Keratinocyte (primary cell): ENCODE measurements at regions not wholly inside any gene's neighbourhood (a gene's known extent, or its start where the extent isn't known, plus 50 kb on each side); places are given as distances from the start of the nearest gene placed in this dataset.
"Not testable (repeated sequence)": the region's sequence is repeated elsewhere in the genome, so short reads cannot be mapped to it uniquely, and the experiment has no call there.

Experiments used
- DNase-seq: peaks from one replicate; pipeline ENCODE4 v3.0.0-alpha.2; 2011; ENCODE audit warnings: low read depth, missing footprints, low spot score
- FAIRE-seq: peaks from 2 replicates; lab custom pipeline; 2011; peaks lifted over from hg19 to GRCh38; lab: Jason Lieb, UNC
- H2AFZ ChIP-seq: 2 replicates; pipeline ENCODE4 v1.6.0; 2012; ENCODE audit warnings: low read length, control low read depth, inconsistent platforms; ENCODE audit not compliant: control insufficient read depth
- H3K27ac ChIP-seq: 2 replicates; pipeline ENCODE4 v1.5.1; 2011; ENCODE audit warnings: low read length; ENCODE audit not compliant: control insufficient read depth, insufficient read depth
- H3K27me3 ChIP-seq: 3 replicates; pipeline ENCODE4 v1.6.0; 2011; ENCODE audit warnings: low read length; ENCODE audit not compliant: control insufficient read depth, insufficient read depth; ENCODE audit errors: extremely low read depth
- H3K36me3 ChIP-seq, 2 experiments: 2 replicates in 1 of 2; 3 replicates in 1 of 2; pipeline ENCODE4 v1.5.1; 2011; ENCODE audit warnings: low read length in 2 of 2, mild to moderate bottlenecking in 1 of 2; ENCODE audit not compliant: control insufficient read depth in 2 of 2, insufficient read depth in 2 of 2; ENCODE audit errors: extremely low read depth in 1 of 2
- H3K4me1 ChIP-seq: 3 replicates; pipeline ENCODE4 v1.5.1; 2011; ENCODE audit warnings: low read length; ENCODE audit not compliant: control insufficient read depth, insufficient read depth; ENCODE audit errors: extremely low read depth
- H3K4me2 ChIP-seq: 3 replicates; pipeline ENCODE4 v1.6.0; 2011; ENCODE audit warnings: low read depth, low read length; ENCODE audit not compliant: control insufficient read depth, insufficient read depth; ENCODE audit errors: extremely low read depth
- H3K4me3 ChIP-seq, 3 experiments: fragments of 200-600 bp in 1 of 3; sonication (generic) in 1 of 3; 2 replicates in 2 of 3; 3 replicates in 1 of 3; pipeline ENCODE4 v1.5.1; 2011 to 2016; ENCODE audit warnings: low read length in 3 of 3, mild to moderate bottlenecking in 3 of 3, control low read depth in 2 of 3, inconsistent platforms in 1 of 3, low read depth in 1 of 3, mixed read lengths in 1 of 3, mixed run types in 1 of 3, moderate library complexity in 1 of 3; ENCODE audit not compliant: control insufficient read depth in 2 of 3, insufficient read depth in 2 of 3; ENCODE audit errors: extremely low read depth in 1 of 3
- H3K79me2 ChIP-seq: 2 replicates; pipeline ENCODE4 v1.6.0; 2012; ENCODE audit warnings: low read length; ENCODE audit not compliant: control insufficient read depth, insufficient read depth
- H3K9ac ChIP-seq: 3 replicates; pipeline ENCODE4 v1.6.0; 2011; ENCODE audit warnings: low read length; ENCODE audit not compliant: control insufficient read depth, insufficient read depth; ENCODE audit errors: extremely low read depth
- H3K9me1 ChIP-seq: 3 replicates; pipeline ENCODE4 v1.6.0; 2011; ENCODE audit warnings: low read length; ENCODE audit not compliant: control insufficient read depth, insufficient read depth; ENCODE audit errors: extremely low read depth
- H3K9me3 ChIP-seq: 2 replicates; pipeline ENCODE4 v1.5.1; 2012; ENCODE audit warnings: low read depth, low read length; ENCODE audit not compliant: control insufficient read depth
- H4K20me1 ChIP-seq: 3 replicates; pipeline ENCODE4 v1.6.0; 2011; ENCODE audit warnings: low read length; ENCODE audit not compliant: control insufficient read depth, insufficient read depth; ENCODE audit errors: extremely low read depth
- EZH2 ChIP-seq: IDR thresholded peaks from one replicate; pipeline ENCODE4 v1.6.1; 2012; ENCODE audit warnings: inconsistent platforms, mild to moderate bottlenecking, low read length, moderate library complexity
- dilution Hi-C: fragments of 300-500 bp; cut with MboI; formaldehyde crosslinking; loops from one replicate; pipeline ENCODE4 v1.7.0; 2020; ENCODE audit warnings: low sequenced_read_pairs; ENCODE audit not compliant: extremely low pct_ligation_motif_present
- TF ChIP-seq, protein P1 (sequence below), 3 experiments: IDR thresholded peaks in 1 of 3; conservative IDR thresholded peaks in 1 of 3; optimal IDR thresholded peaks in 1 of 3; 2 replicates in 2 of 3; 3 replicates in 1 of 3; pipeline versions ENCODE3 to v1.5.1; 2011; ENCODE audit warnings: low read length in 3 of 3, mild to moderate bottlenecking in 3 of 3, moderate library complexity in 2 of 3, control low read depth in 1 of 3, inconsistent platforms in 1 of 3; ENCODE audit not compliant: insufficient read depth in 2 of 3; ENCODE audit errors: extremely low read depth in 1 of 3

DNA sequence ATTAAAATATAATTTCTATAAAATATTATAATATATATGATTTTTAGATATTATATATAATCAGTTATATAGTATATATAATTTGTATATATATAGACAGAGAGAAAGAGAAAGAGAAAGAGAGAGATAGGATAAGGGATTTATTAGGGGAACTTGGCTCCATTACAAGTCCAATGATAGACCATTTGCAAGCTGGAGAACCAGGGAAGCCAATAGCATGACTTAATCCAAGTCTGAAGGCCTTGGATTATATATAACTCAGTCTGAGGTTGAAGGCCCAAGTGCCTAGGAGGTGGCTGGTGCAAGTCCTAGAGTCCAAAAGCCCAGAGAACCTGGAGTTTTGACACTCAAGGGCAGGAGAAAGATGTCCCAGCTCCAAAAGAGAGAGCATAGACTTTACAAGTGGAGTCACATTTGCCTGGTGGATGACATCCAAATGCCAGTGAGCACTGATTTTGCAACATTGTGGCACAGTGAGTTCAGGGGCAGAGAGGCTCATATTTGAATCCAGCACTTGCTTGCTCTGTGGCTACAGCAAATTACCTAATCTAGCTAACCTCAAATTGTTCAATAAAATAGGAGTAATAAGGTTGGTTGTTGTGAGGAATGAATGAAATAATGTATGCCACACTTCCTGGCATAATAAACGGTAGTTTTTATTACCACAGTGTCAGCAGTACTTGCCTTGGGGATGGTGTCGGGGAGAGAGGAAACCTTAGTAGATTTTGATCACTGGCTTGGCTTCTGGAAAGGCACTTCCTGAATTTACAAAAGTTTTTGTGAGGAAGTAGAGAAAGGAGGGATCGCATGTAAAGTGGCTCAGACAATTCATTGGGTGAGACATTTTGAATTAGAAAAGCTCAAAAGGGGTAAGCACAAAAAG, 69.6 kb upstream of the CD28 start:
- Histone ChIP-seq H3K9me1 (no peaks in the 10 kb centered on the region), H3K4me1 (no peaks in the 10 kb centered on the region), H3K27me3 (no peaks in the 10 kb centered on the region), H2AFZ (no peak overlapping the region), H3K4me2 (no peak overlapping the region), H3K9me3 (no peaks in the 10 kb centered on the region), H4K20me1 (no peaks in the 10 kb centered on the region), H3K36me3 (no peaks in the 10 kb centered on the region), H3K4me3 (no peak overlapping the region), H3K9ac (no peak overlapping the region), H3K79me2 (no peaks in the 10 kb centered on the region), H3K27ac (no peak overlapping the region)
- dilution Hi-C loops = no loop called here
- no peak for DNase-seq
- TF ChIP-seq, protein P1, sequence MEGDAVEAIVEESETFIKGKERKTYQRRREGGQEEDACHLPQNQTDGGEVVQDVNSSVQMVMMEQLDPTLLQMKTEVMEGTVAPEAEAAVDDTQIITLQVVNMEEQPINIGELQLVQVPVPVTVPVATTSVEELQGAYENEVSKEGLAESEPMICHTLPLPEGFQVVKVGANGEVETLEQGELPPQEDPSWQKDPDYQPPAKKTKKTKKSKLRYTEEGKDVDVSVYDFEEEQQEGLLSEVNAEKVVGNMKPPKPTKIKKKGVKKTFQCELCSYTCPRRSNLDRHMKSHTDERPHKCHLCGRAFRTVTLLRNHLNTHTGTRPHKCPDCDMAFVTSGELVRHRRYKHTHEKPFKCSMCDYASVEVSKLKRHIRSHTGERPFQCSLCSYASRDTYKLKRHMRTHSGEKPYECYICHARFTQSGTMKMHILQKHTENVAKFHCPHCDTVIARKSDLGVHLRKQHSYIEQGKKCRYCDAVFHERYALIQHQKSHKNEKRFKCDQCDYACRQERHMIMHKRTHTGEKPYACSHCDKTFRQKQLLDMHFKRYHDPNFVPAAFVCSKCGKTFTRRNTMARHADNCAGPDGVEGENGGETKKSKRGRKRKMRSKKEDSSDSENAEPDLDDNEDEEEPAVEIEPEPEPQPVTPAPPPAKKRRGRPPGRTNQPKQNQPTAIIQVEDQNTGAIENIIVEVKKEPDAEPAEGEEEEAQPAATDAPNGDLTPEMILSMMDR (optimal IDR thresholded peaks at IDR 0.05 in 1 of 3, IDR thresholded peaks at IDR 0.05 in 1 of 3, conservative IDR thresholded peaks at IDR 0.05 in 1 of 3; ENCODE audit: extremely low read depth in 1 of 3, insufficient read depth in 2 of 3, low read length in 3 of 3) = no peak
- no peak for TF ChIP-seq EZH2
- FAIRE-seq = no peak

DNA sequence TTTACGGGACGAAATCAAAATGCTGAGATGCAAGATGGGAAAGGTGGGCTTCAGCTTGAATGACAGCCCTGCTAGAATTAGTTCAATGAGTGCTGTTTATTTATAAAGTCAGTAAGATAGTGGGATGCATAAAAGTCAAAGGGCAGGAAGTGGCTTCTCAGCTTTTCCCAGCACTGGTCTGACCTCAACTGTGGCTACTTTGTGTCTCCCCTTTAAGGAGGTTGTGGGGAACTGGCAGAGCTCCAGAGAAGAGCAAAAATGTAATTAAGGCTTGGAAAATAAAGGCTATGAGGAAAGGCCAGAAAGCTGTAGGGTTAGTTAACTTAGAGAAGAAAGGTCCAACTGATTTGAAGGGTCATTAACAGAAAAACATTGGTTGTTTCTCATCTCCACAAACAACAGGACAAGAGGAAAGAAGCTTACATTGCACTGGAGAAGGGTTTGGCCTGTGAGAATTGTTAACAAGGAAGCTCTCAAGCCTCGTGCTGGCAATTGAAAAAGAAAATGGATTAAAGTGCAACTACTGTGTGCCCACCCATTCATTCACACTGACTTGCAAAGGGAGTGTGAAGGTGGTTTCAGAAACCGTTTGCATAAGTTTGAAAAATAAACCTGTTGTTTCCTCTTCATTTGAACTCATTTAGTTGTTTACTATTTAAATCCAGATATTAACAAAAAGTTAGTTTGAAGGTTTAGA, 68.8 kb upstream of the CD28 start:
- Histone ChIP-seq H3K36me3 (no peaks in the 10 kb centered on the region), H2AFZ (no peak overlapping the region), H3K27ac (no peak overlapping the region), H3K4me1 (no peaks in the 10 kb centered on the region), H3K9me1 (no peaks in the 10 kb centered on the region), H3K79me2 (no peaks in the 10 kb centered on the region), H3K9ac (no peak overlapping the region), H3K4me3 (no peak overlapping the region), H3K4me2 (no peak overlapping the region), H3K9me3 (no peaks in the 10 kb centered on the region), H3K27me3 (no peaks in the 10 kb centered on the region), H4K20me1 (no peaks in the 10 kb centered on the region)
- TF ChIP-seq EZH2 = no peak
- TF ChIP-seq, protein P1 (optimal IDR thresholded peaks at IDR 0.05 in 1 of 3, IDR thresholded peaks at IDR 0.05 in 1 of 3, conservative IDR thresholded peaks at IDR 0.05 in 1 of 3; ENCODE audit: extremely low read depth in 1 of 3, insufficient read depth in 2 of 3, low read length in 3 of 3) = no peak
- DNase-seq (no peak), FAIRE-seq (no peak)
- dilution Hi-C loops = no loop called here

DNA sequence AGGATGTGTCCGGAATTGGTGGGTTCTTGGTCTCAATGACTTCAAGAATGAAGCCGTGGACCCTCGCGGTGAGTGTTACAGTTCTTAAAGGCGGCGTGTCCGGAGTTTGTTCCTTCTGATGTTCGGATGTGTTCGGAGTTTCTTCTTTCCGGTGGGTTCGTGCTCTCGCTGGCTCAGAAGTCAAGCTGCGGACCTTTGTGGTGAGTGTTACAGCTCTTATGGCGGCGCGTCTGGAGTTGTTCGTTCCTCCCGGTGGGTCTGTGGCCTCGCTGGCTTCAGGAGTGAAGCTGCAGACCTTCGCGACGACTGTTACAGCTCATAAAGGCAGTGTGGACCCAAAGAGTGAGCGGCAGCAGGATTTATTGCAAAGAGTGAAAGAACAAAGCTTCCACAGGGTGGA, 64.6 kb upstream of the CD28 start:
- H3K4me3 ChIP-seq, H3K9ac ChIP-seq, H3K27me3 ChIP-seq, H3K4me1 ChIP-seq, DNase-seq, H3K27ac ChIP-seq, H3K36me3 ChIP-seq, H3K9me1 ChIP-seq, H2AFZ ChIP-seq, H3K4me2 ChIP-seq, H4K20me1 ChIP-seq, H3K79me2 ChIP-seq, H3K9me3 ChIP-seq, dilution Hi-C loops, FAIRE-seq: not testable (repeated sequence)
